GM18520 (cell line): ENCODE measurements at regions not wholly inside any gene's neighbourhood (a gene's known extent, or its start where the extent isn't known, plus 50 kb on each side); places are given as distances from the start of the nearest gene placed in this dataset.
"Not testable (repeated sequence)": the region's sequence is repeated elsewhere in the genome, so short reads cannot be mapped to it uniquely, and the experiment has no call there.

ENCODE experiments used
- ATAC-seq: cut with Tn5 transposase; IDR thresholded peaks from one replicate; pipeline ENCODE4 v1.9.1; 2021; ENCODE audit not compliant: unreplicated experiment

DNA sequence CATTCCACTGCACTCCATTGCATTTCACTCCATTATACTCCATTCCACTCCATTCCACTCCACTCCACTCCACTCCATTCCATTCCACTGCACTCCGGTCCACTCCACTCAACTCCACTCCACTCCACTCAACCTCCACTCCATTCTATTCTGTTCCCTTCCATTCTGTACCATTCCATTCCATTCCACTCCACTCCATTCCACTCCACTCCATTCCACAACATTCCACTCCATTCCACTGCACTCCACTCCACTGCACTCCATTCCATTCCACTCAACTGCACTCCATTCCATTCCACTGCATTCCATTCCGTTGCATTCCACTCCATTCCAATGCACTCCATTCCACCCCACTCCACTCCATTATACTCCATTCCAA, 2565.3 kb upstream of the TPTE start:
- ATAC-seq = not testable (repeated sequence)

DNA sequence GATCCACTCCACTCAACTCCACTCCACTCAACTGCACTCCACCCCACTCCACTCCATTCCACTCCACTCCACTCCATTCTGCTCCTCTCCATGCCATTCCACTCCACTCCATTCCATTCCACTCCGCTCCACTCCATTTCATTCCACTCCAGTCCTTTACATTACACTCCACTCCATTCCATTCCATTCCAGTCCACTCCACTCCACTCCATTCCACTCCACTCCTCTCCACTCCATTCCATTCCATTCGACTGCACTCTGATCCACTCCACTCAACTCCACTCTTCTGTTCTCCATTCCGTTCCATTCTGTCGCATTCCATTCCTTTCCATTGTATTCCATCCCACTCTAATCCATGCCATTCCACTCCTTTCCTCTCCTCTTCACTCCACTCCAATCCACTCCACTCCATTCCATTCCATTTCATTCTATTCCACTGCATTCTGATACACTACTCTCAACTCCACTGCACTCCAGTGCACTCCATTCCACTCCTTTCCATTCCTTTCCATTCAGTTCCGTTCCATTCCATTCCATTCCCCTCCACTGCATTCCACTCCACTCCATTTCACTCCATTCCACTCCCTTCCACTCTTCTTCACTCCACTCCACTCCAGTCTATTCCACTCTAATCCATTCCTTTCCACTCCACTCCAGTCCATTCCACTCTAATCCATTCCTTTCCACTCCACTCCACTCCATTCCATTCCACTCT, 2564.2 kb upstream of the TPTE start:
- not testable (repeated sequence) for ATAC-seq

DNA sequence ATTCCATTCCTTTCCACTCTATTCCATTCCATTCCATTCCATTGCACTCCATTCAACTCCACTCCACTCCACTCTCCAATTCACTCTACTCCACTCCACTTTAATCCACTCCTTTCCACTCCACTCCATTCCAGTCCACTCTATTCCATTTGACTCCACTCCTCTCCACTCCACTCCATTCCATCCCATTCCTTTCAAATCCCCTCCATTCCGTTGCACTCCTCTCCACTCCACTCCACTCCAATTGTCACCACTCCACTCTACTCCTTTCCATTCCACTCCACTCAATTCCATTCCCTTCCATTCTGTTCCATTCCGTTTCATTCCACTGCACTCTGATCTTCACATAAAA, 2563.7 kb upstream of the TPTE start:
- ATAC-seq = no peak
